ENCODE measurements at regions not wholly inside any gene's neighbourhood (a gene's known extent, or its start where the extent isn't known, plus 50 kb on each side); places are given as distances from the start of the nearest gene placed in this dataset.
"Not testable (repeated sequence)": the region's sequence is repeated elsewhere in the genome, so short reads cannot be mapped to it uniquely, and the experiment has no call there.

DNA sequence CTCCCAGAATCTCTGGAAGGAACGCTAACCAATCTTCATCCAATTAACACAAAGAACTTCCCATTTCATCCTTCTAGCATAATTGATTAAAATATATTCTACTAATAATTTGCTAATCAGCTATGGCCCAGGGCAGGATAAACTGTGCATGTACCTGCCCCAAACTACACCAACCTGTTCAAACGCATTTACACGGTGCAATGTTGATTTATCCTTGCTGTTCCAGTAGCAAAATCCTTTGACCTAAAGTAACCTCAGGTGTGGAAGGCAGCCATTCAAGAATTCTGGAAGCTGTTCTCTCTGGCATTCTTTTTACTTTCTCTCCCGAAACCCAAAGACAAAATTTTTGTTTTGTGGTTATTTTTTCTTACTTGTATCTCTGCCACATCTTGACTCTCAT is 309.4 kb downstream of the ZNF674 start:
- in situ Hi-C loops (cut with MboI; ENCODE audit: low pct_unique_long_range_greater_than_20kb, low sequenced_read_pairs, unreplicated experiment) = no loop called here
- TF ChIP-seq, protein P1, sequence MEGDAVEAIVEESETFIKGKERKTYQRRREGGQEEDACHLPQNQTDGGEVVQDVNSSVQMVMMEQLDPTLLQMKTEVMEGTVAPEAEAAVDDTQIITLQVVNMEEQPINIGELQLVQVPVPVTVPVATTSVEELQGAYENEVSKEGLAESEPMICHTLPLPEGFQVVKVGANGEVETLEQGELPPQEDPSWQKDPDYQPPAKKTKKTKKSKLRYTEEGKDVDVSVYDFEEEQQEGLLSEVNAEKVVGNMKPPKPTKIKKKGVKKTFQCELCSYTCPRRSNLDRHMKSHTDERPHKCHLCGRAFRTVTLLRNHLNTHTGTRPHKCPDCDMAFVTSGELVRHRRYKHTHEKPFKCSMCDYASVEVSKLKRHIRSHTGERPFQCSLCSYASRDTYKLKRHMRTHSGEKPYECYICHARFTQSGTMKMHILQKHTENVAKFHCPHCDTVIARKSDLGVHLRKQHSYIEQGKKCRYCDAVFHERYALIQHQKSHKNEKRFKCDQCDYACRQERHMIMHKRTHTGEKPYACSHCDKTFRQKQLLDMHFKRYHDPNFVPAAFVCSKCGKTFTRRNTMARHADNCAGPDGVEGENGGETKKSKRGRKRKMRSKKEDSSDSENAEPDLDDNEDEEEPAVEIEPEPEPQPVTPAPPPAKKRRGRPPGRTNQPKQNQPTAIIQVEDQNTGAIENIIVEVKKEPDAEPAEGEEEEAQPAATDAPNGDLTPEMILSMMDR (IDR thresholded peaks at IDR 0.05; ENCODE audit: extremely low read depth, insufficient read depth, missing control alignments) = no peak
- DNase-seq (ENCODE audit: low spot score) = no peak

DNA sequence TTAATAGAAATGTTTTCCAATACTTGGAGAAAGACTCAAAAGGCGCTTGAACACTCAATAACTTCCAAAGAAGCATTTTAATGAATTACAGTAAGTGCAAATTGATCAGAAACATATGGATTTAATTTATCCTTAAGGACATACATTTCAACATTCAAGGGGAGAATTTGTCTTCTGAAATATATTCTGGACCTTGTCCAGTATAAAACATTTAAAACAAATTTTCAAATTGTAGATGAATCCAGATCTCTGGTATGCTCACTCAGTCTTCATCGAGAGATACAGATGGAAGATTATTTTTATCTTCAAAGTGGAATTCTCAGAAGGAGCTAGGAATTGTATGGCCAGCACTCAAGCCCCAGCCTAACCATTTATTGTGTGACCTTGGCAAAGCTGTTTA is 310.4 kb downstream of the ZNF674 start:
- no peak for DNase-seq (ENCODE audit: low spot score)
- TF ChIP-seq, protein P1 (IDR thresholded peaks at IDR 0.05; ENCODE audit: extremely low read depth, insufficient read depth, missing control alignments) = no peak
- in situ Hi-C loops (cut with MboI; ENCODE audit: low pct_unique_long_range_greater_than_20kb, low sequenced_read_pairs, unreplicated experiment) = no loop called here

DNA sequence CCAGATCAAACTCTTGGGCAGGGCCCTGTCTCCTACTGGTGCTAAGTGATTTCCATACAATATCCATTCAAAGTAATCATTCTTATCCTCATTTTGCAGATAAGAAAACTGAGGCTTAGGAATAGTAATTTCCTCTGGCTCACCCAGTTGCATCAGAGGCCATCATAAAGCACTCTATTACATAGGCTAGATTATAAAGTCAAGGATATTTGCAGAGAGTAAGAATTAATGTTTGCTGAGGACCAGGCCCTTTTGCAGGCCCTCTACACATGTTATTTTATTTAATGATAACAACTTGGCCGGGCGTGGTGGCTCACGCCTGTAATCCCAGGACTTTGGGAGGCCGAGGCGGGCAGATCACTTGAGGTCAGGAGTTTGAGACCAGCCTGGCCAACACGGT is 316.8 kb downstream of the ZNF674 start:
- TF ChIP-seq, protein P1 (IDR thresholded peaks at IDR 0.05; ENCODE audit: extremely low read depth, insufficient read depth, missing control alignments) = no peak
- in situ Hi-C loops (cut with MboI; ENCODE audit: low pct_unique_long_range_greater_than_20kb, low sequenced_read_pairs, unreplicated experiment) = no loop called here
- DNase-seq (ENCODE audit: low spot score) = no peak

DNA sequence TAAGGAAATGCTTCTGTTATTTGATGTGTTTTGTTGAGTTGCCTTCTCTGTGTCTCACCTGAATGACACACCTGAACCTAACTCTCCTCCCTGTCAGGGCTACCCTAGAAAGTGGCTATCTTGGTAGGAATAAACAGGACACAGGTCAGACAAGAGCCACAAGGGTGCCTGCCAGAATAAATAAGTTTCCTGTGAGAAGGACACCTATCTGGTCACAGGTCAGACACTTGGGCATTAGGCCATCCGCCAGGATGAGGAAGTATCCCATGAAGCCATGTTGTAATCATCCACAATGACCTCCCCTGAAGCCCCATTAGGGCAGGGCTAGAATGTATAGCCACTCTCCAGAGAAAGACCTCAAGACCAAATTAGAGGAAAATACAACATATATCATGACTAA is 318.8 kb downstream of the ZNF674 start:
- in situ Hi-C loops (cut with MboI; ENCODE audit: low pct_unique_long_range_greater_than_20kb, low sequenced_read_pairs, unreplicated experiment) = no loop called here
- TF ChIP-seq, protein P1 (IDR thresholded peaks at IDR 0.05; ENCODE audit: extremely low read depth, insufficient read depth, missing control alignments) = no peak
- no peak for DNase-seq (ENCODE audit: low spot score)

DNA sequence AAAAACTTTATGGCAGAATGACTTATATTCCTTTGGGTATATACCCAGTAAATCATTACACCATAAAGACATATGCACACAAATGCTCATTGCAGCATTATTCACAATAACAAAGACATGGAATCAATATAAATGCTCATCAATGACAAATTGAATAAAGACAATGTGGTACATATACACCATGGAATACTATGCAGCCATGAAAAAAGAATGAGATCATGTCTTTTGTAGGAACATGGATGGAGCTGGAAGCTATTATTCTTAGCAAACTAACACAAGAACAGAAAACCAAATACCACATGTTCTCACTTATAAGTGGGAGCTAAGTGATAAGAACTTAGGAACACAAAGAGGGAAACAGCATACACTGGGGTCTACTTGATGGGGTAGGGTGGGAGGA is 321.7 kb downstream of the ZNF674 start:
- in situ Hi-C loops (cut with MboI; ENCODE audit: low pct_unique_long_range_greater_than_20kb, low sequenced_read_pairs, unreplicated experiment); DNase-seq (ENCODE audit: low spot score): not testable (repeated sequence)

DNA sequence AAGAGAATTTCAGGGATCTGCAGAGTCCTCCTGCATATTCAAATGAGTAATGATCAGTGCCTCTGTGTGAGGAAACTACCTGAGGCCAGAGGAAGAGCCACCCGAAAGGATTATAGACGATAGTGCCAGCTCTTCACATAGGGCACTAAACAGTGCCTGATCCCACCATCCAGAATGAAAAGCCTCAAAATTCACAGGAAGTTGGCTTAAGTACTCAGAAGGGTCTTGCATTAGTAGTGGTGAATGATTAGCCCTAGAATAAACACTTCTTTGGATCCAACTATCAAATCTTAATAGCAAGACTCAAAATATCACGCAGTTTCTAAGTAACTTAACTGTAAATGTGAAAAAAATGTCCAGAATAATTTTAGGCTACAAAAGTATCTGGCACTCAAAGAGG is 324.4 kb downstream of the ZNF674 start:
- TF ChIP-seq, protein P1 (IDR thresholded peaks at IDR 0.05; ENCODE audit: extremely low read depth, insufficient read depth, missing control alignments) = no peak
- in situ Hi-C loops (cut with MboI; ENCODE audit: low pct_unique_long_range_greater_than_20kb, low sequenced_read_pairs, unreplicated experiment) = no loop called here
- DNase-seq (ENCODE audit: low spot score) = no peak

DNA sequence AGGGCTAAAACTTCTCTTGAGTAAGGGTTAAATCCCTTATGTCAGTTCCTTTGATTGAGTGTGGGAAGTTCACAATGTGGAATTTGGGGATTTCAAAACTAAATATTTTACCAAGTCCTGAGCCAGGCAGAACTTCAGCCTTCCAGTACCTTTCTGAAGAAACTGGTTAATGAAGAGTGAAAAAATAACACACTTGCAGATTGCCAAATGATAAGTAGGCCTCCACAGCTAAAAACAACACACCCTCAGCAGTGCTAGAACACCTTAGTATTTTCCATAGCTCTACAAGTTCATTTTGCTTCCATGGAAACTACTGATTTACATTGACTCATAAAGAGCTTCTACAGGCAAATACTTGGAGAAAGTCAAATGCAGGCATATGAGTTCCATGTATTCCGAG is 326.8 kb downstream of the ZNF674 start:
- DNase-seq (ENCODE audit: low spot score) = no peak
- TF ChIP-seq, protein P1 (IDR thresholded peaks at IDR 0.05; ENCODE audit: extremely low read depth, insufficient read depth, missing control alignments) = no peak
- in situ Hi-C loops (cut with MboI; ENCODE audit: low pct_unique_long_range_greater_than_20kb, low sequenced_read_pairs, unreplicated experiment) = no loop called here
